ENCODE measurements at regions not wholly inside any gene's neighbourhood (a gene's known extent, or its start where the extent isn't known, plus 50 kb on each side); places are given as distances from the start of the nearest gene placed in this dataset.

GRCh38 chr12:58458102-58458501, 462.2 kb downstream of the LRIG3 start:
- Mint-ChIP-seq H3K4me3 (ENCODE audit: unreplicated experiment) (no peak overlapping the region), H3K36me3 (ENCODE audit: unreplicated experiment) (no peaks in the 10 kb centered on the region), H3K27ac (ENCODE audit: unreplicated experiment) (no peak overlapping the region), H3K27me3 (ENCODE audit: unreplicated experiment) (no peaks in the 10 kb centered on the region), H3K4me1 (ENCODE audit: unreplicated experiment) (peaks cover 28% of the 10 kb centered on the region), H3K9me3 (ENCODE audit: unreplicated experiment) (no peaks in the 10 kb centered on the region)
- no peak for DNase-seq (ENCODE audit: extremely low spot score, unreplicated experiment)
- TF ChIP-seq CTCF (IDR thresholded peaks at IDR 0.05): no peak

DNA sequence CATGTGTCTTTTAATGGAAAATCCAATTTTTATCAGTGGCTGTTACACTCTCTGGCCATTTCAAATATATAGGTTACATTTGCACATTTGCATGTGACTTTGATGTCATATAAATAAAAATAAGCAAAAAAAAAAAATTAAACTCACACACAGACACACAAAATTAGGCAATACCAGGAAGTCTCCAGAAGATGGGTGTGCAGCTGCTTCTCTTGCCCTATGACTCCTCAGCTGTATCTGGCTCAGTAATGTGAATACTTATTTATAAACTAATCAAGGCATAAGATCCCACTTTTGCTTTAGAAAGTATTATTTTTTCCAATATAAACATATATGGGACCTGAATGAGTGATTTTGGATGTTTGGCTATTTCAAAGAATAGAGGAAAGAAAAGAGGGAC, 461.1 kb downstream of the LRIG3 start:
- Mint-ChIP-seq H3K9me3 (ENCODE audit: unreplicated experiment) (no peaks in the 10 kb centered on the region), H3K36me3 (ENCODE audit: unreplicated experiment) (no peaks in the 10 kb centered on the region), H3K4me1 (ENCODE audit: unreplicated experiment) (peaks cover 29% of the 10 kb centered on the region), H3K27ac (ENCODE audit: unreplicated experiment) (no peak overlapping the region), H3K4me3 (ENCODE audit: unreplicated experiment) (no peak overlapping the region), H3K27me3 (ENCODE audit: unreplicated experiment) (no peaks in the 10 kb centered on the region)
- TF ChIP-seq CTCF (IDR thresholded peaks at IDR 0.05): no peak
- DNase-seq (ENCODE audit: extremely low spot score, unreplicated experiment): no peak

DNA sequence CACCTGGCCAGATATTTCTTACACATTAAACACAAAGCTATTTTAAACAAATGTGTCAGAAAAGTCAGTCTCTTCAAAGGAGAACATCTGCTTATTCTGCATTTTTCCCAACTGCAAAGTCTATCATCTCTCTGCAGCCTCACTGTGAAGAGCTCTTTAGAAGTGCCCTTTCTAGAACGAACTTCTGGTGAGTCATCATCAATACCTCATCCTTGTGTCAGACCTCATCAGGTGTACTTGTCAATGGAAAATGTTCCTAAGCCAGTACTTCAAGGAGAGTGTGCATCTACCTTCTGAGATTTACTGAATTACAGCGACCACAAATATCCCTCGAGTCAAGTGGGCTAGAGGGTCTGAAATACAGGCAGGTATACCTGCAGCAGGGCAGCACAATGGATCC, 457.3 kb downstream of the LRIG3 start:
- no peak for DNase-seq (ENCODE audit: extremely low spot score, unreplicated experiment)
- H3K9me3 Mint-ChIP-seq (ENCODE audit: unreplicated experiment): peaks cover 16% of the 10 kb centered on the region
- H3K27me3 Mint-ChIP-seq (ENCODE audit: unreplicated experiment): no peaks in the 10 kb centered on the region
- no peak for TF ChIP-seq CTCF (IDR thresholded peaks at IDR 0.05)
- no peak overlapping the region for H3K4me3 Mint-ChIP-seq (ENCODE audit: unreplicated experiment)
- H3K27ac Mint-ChIP-seq (ENCODE audit: unreplicated experiment): no peak overlapping the region
- peaks cover 2% of the 10 kb centered on the region for H3K36me3 Mint-ChIP-seq (ENCODE audit: unreplicated experiment)
- H3K4me1 Mint-ChIP-seq (ENCODE audit: unreplicated experiment): peaks cover 19% of the 10 kb centered on the region

GRCh38 chr12:58465418-58465817, 454.9 kb downstream of the LRIG3 start:
- no peak for DNase-seq (ENCODE audit: extremely low spot score, unreplicated experiment)
- H3K36me3 Mint-ChIP-seq (ENCODE audit: unreplicated experiment): peaks cover 3% of the 10 kb centered on the region
- H3K27me3 Mint-ChIP-seq (ENCODE audit: unreplicated experiment): no peaks in the 10 kb centered on the region
- no peak overlapping the region for H3K27ac Mint-ChIP-seq (ENCODE audit: unreplicated experiment)
- H3K9me3 Mint-ChIP-seq (ENCODE audit: unreplicated experiment): peaks cover 20% of the 10 kb centered on the region
- no peak overlapping the region for H3K4me3 Mint-ChIP-seq (ENCODE audit: unreplicated experiment)
- peaks cover 5% of the 10 kb centered on the region for H3K4me1 Mint-ChIP-seq (ENCODE audit: unreplicated experiment)
- TF ChIP-seq CTCF (IDR thresholded peaks at IDR 0.05): no peak

GRCh38 chr12:58470266-58471010, 449.9 kb downstream of the LRIG3 start:
- DNase-seq (ENCODE audit: extremely low spot score, unreplicated experiment): no peak
- Mint-ChIP-seq H3K36me3 (ENCODE audit: unreplicated experiment) (peaks cover 3% of the 10 kb centered on the region), H3K27me3 (ENCODE audit: unreplicated experiment) (no peaks in the 10 kb centered on the region), H3K4me1 (ENCODE audit: unreplicated experiment) (no peaks in the 10 kb centered on the region), H3K27ac (ENCODE audit: unreplicated experiment) (no peak overlapping the region), H3K4me3 (ENCODE audit: unreplicated experiment) (no peak overlapping the region), H3K9me3 (ENCODE audit: unreplicated experiment) (peaks cover 24% of the 10 kb centered on the region)
- no peak for TF ChIP-seq CTCF (IDR thresholded peaks at IDR 0.05)

Data from osteocyte (in vitro differentiated cells).